Fibroblast of lung (primary cell): ENCODE measurements at regions not wholly inside any gene's neighbourhood (a gene's known extent, or its start where the extent isn't known, plus 50 kb on each side); places are given as distances from the start of the nearest gene placed in this dataset.

Experiments
- DNase-seq, 2 donors: peaks; one replicate each; pipeline versions ENCODE4 v3.0.0 to v3.0.0-alpha.2; 2010; ENCODE audit warnings: low read depth in 2 of 2
- H2AFZ ChIP-seq: 2 replicates; pipeline ENCODE4 v1.5.1; 2012; ENCODE audit warnings: low read length, control low read depth, inconsistent platforms
- H3K27ac ChIP-seq: 2 replicates; pipeline ENCODE4 v1.5.1; 2011; ENCODE audit warnings: low read length, control low read depth; ENCODE audit not compliant: insufficient read depth
- H3K27me3 ChIP-seq: 2 replicates; pipeline ENCODE4 v1.5.1; 2011; ENCODE audit warnings: mild to moderate bottlenecking, low read length; ENCODE audit not compliant: control insufficient read depth, insufficient read depth
- H3K36me3 ChIP-seq: 2 replicates; pipeline ENCODE4 v1.5.1; 2011; ENCODE audit warnings: low read length; ENCODE audit not compliant: control insufficient read depth, insufficient read depth
- H3K4me1 ChIP-seq: 2 replicates; pipeline ENCODE4 v1.5.1; 2011; ENCODE audit warnings: low read length; ENCODE audit not compliant: control insufficient read depth, insufficient read depth; ENCODE audit errors: extremely low read depth
- H3K4me2 ChIP-seq: 2 replicates; pipeline ENCODE4 v1.5.1; 2011; ENCODE audit warnings: low read length, control low read depth; ENCODE audit not compliant: insufficient read depth; ENCODE audit errors: extremely low read depth
- H3K4me3 ChIP-seq, 4 experiments: fragments of 200-600 bp in 1 of 4; sonication (generic) in 1 of 4; replicated peaks in 1 of 4; 2 replicates each; pipeline ENCODE4 v1.5.1; 2011 to 2016; ENCODE audit warnings: low read length in 4 of 4, low read depth in 3 of 4, mild to moderate bottlenecking in 3 of 4, control low read depth in 2 of 4, inconsistent platforms in 1 of 4, mixed read lengths in 1 of 4; ENCODE audit not compliant: insufficient read depth in 1 of 4; ENCODE audit errors: control extremely low read depth in 1 of 4
- H3K79me2 ChIP-seq: 2 replicates; pipeline ENCODE4 v1.5.1; 2012; ENCODE audit warnings: mild to moderate bottlenecking, low read length, inconsistent platforms; ENCODE audit not compliant: control insufficient read depth, insufficient read depth
- H3K9ac ChIP-seq: 2 replicates; pipeline ENCODE4 v1.5.1; 2011; ENCODE audit warnings: mild to moderate bottlenecking, low read length, control low read depth; ENCODE audit not compliant: insufficient read depth
- H3K9me3 ChIP-seq: 2 replicates; pipeline ENCODE4 v1.5.1; 2012; ENCODE audit warnings: low read depth, low read length; ENCODE audit not compliant: control insufficient read depth, insufficient read depth
- H4K20me1 ChIP-seq: 2 replicates; pipeline ENCODE4 v1.5.1; 2011; ENCODE audit warnings: low read length; ENCODE audit not compliant: control insufficient read depth, insufficient read depth; ENCODE audit errors: extremely low read depth
- CTCF ChIP-seq, 2 donors: IDR thresholded peaks in 1 of 2; conservative IDR thresholded peaks in 1 of 2; 1 replicate in 1 of 2; 2 replicates in 1 of 2; pipeline ENCODE4 v1.5.1; 2011 to 2012; ENCODE audit warnings: low read length in 2 of 2, control low read depth in 1 of 2, inconsistent platforms in 1 of 2, low read depth in 1 of 2, mild to moderate bottlenecking in 1 of 2
- EZH2 ChIP-seq: IDR thresholded peaks from 2 replicates; pipeline ENCODE4 v1.5.1; 2012; ENCODE audit warnings: low read length, control low read depth, mild to moderate bottlenecking; ENCODE audit errors: missing control alignments

- Histone ChIP-seq H3K4me1 (no peaks in the 10 kb centered on the region), H3K9me3 (no peaks in the 10 kb centered on the region), H3K4me3 (no peak overlapping the region), H2AFZ (no peak overlapping the region), H3K27me3 (no peaks in the 10 kb centered on the region), H4K20me1 (no peaks in the 10 kb centered on the region), H3K27ac (no peak overlapping the region), H3K79me2 (no peaks in the 10 kb centered on the region), H3K36me3 (no peaks in the 10 kb centered on the region), H3K9ac (no peak overlapping the region), H3K4me2 (no peak overlapping the region)
- DNase-seq: no peak
- TF ChIP-seq CTCF (conservative IDR thresholded peaks at IDR 0.05 in 1 of 2, IDR thresholded peaks at IDR 0.05 in 1 of 2; ENCODE audit: low read depth in 1 of 2, low read length in 2 of 2) (no peak), EZH2 (no peak)
Observed at GRCh38 chr20:41978875-41979274, 360.7 kb upstream of the CHD6 start.

- Histone ChIP-seq H3K4me1 (no peaks in the 10 kb centered on the region), H3K36me3 (no peaks in the 10 kb centered on the region), H3K4me3 (no peak overlapping the region), H3K4me2 (no peak overlapping the region), H3K27me3 (no peaks in the 10 kb centered on the region), H4K20me1 (no peaks in the 10 kb centered on the region), H2AFZ (no peak overlapping the region), H3K9me3 (no peaks in the 10 kb centered on the region), H3K79me2 (no peaks in the 10 kb centered on the region), H3K27ac (no peak overlapping the region), H3K9ac (no peak overlapping the region)
- no peak for DNase-seq
- TF ChIP-seq EZH2 (no peak), CTCF (conservative IDR thresholded peaks at IDR 0.05 in 1 of 2, IDR thresholded peaks at IDR 0.05 in 1 of 2; ENCODE audit: low read depth in 1 of 2, low read length in 2 of 2) (no peak)
Observed at GRCh38 chr20:41978246-41978790, 360.1 kb upstream of the CHD6 start.

- no peak for DNase-seq
- H3K27me3 ChIP-seq: no peaks in the 10 kb centered on the region
Observed at GRCh38 chr20:41969656-41970055, 351.5 kb upstream of the CHD6 start.

More at GRCh38 chr20:41969656-41970055, 351.5 kb upstream of the CHD6 start:
- Histone ChIP-seq H3K9ac (no peak overlapping the region), H3K79me2 (no peaks in the 10 kb centered on the region), H3K27ac (no peak overlapping the region), H3K9me3 (no peaks in the 10 kb centered on the region), H2AFZ (no peak overlapping the region), H3K4me3 (no peak overlapping the region), H3K4me2 (no peak overlapping the region), H4K20me1 (no peaks in the 10 kb centered on the region), H3K4me1 (no peaks in the 10 kb centered on the region), H3K36me3 (no peaks in the 10 kb centered on the region)
- TF ChIP-seq EZH2: no peak
- no peak for TF ChIP-seq CTCF (conservative IDR thresholded peaks at IDR 0.05 in 1 of 2, IDR thresholded peaks at IDR 0.05 in 1 of 2; ENCODE audit: low read depth in 1 of 2, low read length in 2 of 2)
